ENCODE measurements at regions not wholly inside any gene's neighbourhood (a gene's known extent, or its start where the extent isn't known, plus 50 kb on each side); places are given as distances from the start of the nearest gene placed in this dataset.

DNA sequence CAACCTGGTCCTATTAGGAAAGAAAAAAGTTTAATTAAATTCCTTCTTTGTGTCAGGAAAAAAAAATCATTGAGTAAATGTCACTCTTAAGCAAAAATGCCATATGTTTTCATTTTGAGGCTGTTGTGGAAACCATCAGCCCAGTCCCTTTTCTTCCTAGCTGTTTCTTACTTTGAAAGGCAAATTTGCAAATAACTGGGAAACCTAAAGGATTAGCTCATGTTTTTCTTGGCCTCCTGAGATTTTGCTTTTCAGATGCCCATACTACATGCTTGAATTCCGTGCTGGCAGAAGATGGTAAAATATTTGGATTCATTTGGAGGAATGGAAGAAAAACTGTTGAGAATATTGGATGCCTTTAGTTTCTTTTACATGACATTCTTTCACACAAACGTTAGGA lies 182.1 kb upstream of the ADAMTS5 start:
- TF ChIP-seq, protein P1, sequence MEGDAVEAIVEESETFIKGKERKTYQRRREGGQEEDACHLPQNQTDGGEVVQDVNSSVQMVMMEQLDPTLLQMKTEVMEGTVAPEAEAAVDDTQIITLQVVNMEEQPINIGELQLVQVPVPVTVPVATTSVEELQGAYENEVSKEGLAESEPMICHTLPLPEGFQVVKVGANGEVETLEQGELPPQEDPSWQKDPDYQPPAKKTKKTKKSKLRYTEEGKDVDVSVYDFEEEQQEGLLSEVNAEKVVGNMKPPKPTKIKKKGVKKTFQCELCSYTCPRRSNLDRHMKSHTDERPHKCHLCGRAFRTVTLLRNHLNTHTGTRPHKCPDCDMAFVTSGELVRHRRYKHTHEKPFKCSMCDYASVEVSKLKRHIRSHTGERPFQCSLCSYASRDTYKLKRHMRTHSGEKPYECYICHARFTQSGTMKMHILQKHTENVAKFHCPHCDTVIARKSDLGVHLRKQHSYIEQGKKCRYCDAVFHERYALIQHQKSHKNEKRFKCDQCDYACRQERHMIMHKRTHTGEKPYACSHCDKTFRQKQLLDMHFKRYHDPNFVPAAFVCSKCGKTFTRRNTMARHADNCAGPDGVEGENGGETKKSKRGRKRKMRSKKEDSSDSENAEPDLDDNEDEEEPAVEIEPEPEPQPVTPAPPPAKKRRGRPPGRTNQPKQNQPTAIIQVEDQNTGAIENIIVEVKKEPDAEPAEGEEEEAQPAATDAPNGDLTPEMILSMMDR (IDR thresholded peaks at IDR 0.05) = no peak
- no peak for TF ChIP-seq POLR2A (IDR thresholded peaks at IDR 0.05)

All from uterus (tissue), 2 donors.